GM18517 (cell line): ENCODE measurements at regions not wholly inside any gene's neighbourhood (a gene's known extent, or its start where the extent isn't known, plus 50 kb on each side); places are given as distances from the start of the nearest gene placed in this dataset.

Source experiments
- ATAC-seq: cut with Tn5 transposase; IDR thresholded peaks from one replicate; pipeline ENCODE4 v1.9.1; 2021; ENCODE audit warnings: mild to moderate bottlenecking, moderate library complexity; ENCODE audit not compliant: unreplicated experiment

DNA sequence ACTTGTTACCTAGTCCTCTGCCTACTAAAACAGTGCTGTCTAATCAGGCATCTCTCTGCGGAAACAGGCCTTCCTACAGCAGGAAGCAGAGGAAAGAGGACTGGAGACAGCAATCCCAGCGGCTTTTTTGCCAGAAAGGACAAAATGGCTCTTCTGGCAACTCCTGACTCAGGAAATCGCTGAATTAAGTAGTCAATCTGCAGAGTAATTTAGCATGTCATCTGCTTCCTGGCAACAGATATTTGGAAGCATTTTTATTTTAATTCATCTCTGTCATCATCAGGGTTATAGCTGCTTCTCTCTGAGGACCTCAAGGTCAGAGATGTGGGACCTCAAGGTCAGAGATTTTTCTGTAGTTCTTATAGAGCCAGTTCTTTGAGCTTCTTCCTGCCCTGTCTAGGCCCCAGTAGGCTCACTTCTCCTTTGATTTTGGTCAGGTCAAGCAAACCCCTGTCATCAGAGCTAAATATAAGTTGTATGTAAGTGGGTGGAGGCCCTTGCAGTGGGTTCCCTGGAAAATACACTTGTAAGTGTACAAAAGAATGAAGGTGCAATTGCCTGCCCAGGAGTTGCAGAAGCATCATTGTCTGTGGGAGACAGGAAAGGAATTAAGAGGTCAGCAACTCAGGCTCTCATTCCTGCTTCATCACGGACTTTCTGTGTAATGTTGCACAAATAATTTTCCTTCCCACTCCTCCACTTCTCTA, 229.4 kb downstream of the ALDH8A1 start:
- ATAC-seq: no peak

DNA sequence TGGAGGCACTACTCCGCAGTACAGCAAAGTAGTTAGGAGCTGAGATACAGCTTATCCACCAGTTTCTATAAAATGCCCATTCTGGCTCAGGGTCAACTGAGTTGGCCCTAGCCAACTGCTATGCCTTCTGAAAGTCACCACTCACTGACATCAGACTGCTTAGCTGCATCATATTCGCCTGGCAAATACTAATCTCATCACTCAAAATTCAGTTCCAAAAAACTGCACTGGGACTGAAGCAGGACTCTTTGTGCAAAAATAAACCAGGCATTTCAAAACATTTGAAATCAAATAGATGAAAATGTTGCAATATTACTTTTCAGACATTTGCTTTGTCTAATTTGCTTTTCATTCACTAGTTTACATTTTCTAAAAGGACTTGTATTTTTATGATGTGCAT, 230.0 kb downstream of the ALDH8A1 start:
- no peak for ATAC-seq

DNA sequence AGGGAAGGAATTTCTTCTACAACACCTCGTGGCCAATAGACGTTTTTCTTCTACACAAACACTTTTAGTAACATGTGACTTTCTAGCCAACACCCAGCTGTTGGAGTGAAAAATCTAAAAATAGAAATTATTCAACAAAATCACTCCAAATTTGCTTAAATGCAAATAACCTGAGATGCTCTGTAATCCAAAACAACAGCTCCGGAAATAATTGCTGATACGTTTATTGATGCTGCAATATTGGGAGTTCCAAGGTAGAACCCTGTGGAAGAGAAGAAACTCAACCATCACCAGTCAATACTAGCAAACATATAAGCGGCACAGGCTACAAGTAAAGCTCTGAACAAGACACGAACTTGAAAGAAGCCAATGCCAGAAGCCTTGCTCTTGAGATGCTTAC, 230.6 kb downstream of the ALDH8A1 start:
- no peak for ATAC-seq

DNA sequence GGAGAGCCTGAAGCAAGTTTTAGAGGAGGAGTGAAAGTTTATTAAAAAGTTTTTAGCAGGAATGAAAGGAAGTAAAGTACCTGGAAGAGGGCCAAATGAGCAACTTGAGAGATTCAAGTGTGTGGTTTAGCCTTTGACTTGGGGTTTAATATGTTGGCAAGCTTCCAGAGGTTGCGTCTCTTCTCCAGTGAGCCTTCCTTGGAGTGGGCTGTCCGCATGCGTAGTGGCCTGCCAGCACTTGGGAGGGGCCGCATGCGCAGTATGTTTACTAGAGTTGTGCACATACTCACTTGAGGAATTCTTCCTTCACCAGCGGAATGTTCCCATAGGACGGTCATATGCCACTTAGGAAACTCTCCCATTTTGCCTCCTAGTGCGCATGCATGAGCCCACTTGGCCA, 235.2 kb downstream of the ALDH8A1 start:
- no peak for ATAC-seq

DNA sequence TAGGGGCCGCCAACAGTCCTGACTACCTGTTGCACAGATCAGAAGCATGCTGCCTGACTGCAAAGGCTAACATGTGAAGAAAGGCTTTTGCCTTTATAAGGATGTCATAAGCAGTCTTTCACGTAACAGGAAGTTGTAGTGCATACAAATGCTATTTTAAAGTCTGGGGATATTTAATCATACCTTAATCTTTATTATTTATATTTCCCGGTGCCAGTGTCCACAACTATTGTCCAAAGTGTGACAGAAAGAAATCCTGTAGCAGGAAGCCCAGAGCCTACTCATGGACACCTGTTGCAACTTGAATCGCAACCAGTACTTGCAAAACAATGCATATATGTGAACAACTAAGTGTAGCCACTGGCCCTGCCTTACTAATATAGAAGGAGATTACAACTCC, 235.8 kb downstream of the ALDH8A1 start:
- ATAC-seq: no peak

DNA sequence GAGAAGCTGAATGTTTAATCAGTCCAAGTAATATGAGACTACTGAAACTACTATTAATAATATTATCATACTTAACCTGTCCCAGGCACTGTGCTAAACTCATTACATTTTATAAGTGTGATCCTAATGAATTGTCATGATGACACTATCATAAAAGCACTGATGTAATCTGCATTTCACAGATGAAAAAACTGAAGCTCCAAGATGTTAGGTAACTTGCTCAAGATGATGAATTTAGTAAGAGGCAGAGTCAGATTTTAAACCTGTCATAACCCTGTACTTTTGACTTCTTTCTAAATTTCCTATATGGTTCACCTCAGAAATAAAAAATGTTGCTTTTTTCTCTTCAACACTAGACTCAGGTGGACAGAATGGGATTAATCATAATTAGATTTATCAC, 237.6 kb downstream of the ALDH8A1 start:
- no peak for ATAC-seq

DNA sequence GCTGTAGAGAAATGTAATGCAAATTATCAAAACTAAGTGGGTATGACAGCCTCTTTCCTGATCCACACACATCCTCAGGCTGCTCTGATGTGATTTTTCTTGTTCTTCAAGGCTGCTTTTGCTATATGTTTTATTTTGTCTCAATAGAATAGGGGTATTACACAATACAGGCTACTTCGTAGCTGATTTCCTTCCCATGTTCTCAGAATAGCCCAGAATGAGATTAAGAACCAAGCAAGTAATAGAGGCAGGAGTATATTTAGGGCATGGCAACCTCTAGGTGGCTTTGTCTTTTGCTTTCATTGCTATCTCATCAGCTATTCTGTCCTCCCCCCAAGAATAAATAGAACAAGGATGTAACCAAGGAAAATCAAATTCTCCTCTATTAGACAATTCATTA, 241.8 kb downstream of the ALDH8A1 start:
- ATAC-seq: no peak

DNA sequence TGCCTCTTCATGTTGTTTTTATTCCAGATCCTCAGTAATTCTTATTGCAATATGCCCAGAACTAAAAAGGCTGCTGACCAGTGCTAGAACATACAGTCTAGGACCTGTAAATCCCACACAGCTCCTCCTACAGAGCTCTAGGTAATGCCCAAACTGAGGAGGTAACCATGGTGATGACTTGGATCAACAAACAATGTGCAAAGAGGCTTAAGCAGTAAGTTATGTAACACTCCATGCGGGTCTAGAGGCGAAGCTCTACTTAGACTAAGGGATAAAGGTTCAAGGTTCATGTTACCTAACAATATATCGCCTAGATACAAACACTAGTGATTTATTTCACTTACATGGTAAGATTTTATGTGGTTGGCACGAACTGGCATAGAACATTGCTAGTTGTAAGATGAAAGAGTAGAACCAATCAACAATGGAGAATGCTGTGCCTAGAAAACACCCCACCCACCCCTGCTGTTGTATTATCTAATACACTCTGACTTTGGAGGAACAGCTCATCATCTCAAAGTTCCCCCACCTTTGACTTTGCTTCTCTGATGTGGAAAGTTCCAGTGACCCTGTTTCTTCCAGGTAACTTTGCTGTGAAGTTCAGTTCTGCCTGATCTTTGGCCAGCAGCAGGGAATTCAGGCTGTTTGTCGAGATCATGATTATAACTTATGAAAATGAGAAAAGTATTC, 242.4 kb downstream of the ALDH8A1 start:
- no peak for ATAC-seq

DNA sequence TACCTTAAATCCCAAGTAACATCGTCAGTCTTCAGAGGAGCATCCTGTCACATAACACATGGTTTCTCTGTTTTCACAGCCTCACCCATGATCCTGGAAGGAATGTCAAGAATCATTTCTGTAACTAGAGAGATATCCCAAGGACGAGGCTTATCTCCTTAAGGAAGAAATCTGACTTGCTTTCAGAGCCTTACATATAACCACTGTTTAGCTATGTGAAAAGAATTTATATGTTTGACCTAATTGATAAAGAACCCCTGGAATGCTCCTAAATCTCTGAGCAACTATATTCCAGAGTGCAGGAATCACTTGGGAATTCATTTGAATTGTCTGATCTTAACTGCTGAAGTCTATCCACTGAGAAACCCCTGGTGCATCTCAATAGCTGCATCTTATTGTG, 243.1 kb downstream of the ALDH8A1 start:
- ATAC-seq: no peak

DNA sequence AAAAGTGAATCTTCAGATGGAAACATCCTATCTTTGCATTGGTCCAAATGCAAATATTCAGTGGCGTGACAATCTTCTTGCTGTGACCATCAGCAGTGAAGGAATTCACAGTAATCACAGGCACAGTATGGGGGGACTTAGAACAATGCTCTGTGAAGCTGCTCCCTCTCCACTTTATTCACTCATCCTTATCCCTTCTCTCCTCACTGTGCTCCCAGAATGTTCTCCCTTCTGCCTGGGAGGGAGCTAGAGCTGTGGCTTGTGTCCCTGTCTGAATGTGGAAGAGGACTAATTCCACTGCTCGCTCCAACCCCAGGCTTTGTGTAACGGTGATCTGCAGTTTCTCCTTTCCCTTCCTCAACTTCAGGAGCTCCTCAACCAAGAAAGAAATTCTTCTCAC, 243.7 kb downstream of the ALDH8A1 start:
- no peak for ATAC-seq

DNA sequence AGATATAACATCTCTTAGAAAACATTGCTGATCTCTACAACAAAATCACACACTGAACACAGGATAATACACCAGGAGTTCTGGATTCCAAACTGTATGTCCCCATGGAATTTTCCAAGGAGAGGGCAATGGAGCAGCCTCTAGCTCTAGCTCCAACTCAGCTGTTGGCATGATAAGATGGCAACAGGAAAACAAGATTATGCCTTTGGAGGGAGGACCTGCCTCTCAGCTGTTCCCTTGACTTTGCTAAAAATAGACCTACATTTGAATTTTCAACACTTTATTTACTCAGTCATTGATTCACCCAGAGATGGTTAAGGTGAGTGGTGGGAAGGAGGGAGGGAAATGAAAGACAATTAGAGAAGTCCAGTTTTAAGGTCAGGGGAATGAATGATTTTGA, 246.7 kb downstream of the ALDH8A1 start:
- ATAC-seq: no peak

DNA sequence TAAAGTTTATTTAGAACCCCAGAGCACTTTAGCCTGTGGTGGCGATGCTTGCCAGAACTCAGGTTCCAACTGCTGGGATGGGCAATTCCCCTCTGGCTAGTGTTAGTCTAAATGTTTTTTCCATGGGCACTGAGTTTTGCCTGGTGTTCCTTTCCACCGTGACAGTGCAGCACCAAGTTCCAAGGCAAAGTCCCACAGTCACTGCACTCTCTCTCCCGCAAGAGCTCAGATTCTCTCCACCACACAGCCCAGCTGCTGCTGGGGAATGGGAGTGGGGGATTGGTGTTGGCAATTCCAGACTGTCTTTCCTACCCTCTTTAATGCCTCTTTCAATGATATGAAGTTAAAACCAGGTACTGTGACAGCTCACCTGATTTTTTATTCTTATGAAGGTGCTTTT, 247.6 kb downstream of the ALDH8A1 start:
- ATAC-seq: no peak

DNA sequence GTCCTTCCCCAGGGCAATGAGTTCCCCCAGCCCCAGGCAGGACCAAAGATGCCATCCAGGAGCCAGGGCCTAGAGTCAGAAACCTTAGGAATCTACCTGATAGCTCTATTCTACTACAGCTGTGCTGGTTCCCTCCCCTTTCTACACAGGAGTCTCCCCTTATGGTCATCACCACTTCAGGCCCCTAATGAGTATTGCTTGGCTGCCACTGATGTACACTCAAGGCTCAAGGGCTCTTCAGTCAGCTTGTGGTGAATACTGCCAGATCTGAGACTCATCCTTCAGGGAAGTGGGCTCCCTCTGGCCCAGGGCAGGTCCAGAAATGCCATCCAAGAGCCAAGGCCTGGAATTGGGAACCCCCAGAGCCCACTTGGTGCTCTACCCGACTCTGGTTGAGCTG, 248.6 kb downstream of the ALDH8A1 start:
- no peak for ATAC-seq

DNA sequence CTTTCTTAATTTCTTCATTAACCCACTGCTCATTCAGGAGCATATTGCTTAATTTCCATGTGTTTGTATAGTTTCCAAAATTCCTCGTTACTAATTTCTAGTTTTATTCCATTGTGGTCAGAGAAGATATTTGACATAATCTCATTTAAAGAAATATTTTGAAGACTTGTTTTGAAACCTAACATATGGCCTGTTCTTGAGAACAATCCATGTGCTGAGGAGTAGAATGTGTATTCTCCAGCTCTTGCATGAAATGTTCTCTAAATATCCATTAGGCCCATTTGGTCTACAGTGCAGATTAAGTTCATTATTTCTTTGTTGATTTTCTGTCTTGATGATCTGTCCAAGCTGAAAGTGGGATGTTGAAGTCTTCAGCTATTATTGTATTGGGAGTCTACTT, 251.7 kb downstream of the ALDH8A1 start:
- no peak for ATAC-seq

DNA sequence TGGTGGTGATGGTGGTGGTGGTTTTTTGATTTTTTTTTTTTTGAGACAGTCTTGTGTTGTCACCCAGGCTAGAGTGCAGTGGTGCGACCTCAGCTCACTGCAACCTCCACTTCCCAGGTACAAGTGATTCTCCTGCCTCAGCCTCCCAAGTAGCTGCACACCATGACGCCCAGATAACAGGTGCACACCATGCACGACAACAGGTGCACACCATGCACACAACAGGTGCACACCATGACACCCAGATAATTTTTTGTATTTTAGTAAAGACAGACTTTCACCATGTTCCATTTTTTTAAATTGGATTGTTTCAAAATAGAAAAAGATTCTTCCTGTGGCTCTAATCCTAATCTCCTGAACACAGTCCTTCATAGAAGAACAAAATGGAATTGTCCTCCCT, 257.9 kb downstream of the ALDH8A1 start:
- no peak for ATAC-seq

DNA sequence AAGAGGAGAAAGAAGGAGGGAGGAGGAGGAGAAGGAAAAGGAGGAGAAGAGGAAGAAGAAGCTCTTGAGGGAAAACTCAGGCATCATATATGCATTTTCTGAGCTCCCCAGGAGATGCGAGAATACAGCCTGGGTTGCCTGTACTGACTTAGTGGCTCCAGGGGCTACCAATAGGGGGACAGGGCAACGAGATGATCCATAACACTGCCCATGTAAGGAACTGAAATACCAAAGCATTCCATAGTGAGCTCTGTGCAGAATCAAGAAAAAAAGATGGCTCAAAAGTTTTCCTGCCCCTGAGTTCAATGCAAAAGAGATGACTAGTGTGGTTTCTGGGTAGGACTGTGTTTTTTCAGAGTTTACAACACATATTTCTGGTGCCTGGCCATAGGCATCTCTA, 258.7 kb downstream of the ALDH8A1 start:
- ATAC-seq: no peak

DNA sequence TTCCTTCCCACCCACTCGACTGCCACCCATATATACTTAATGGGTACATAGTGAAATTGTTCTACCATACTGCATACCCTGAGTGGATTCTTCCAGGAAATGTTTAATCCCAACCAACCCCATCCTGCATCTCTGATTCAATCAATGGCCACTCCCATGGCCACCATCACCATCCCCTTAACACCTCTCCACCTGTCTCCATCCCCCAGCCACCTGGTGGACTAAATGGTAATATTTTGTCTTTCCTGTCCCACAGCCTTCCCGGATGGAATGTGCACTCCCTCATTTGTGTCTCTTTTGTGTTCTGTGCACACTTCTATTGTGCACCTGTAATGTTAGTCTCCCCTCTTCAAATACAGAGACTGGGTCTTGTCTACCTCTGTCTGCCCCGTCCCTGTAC, 259.9 kb downstream of the ALDH8A1 start:
- ATAC-seq: no peak

DNA sequence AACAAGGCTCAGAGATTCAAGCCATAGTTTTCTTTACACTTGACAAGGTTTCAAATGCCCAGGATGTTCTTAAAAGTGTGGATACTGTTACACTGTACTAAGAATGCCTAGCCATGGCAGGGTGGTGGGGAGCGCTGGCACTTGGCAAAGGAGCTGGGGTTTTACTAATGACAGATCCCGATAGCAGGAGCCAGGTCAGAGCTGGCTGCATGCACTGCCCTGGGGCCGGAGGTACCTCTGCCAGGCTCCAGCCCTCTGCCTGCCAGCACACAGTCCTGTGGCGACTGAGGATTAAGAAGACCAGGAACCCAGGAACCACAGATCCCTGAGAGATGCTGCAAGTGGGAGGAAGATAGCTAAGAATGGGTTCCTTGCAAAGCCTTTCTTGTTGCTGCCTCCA, 260.3 kb downstream of the ALDH8A1 start:
- no peak for ATAC-seq

DNA sequence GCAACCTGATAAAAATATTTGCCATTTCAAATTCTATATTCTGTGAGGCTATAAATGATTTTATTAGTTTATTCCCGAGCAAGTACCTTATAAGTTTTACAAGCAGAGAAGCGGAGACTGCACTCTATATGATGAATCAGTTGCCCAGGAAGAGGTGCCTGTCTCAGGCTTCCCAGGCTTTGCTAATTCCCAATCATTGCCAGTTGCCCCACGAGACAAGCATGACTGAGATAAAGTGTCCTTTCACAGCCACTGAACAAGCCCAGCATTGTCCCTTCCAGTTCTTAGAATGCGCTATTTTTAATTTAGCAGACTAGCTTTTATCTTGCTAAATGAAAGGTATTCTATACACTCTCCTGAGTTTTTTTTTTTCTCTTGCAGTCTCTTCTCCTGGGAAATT, 260.7 kb downstream of the ALDH8A1 start:
- no peak for ATAC-seq

DNA sequence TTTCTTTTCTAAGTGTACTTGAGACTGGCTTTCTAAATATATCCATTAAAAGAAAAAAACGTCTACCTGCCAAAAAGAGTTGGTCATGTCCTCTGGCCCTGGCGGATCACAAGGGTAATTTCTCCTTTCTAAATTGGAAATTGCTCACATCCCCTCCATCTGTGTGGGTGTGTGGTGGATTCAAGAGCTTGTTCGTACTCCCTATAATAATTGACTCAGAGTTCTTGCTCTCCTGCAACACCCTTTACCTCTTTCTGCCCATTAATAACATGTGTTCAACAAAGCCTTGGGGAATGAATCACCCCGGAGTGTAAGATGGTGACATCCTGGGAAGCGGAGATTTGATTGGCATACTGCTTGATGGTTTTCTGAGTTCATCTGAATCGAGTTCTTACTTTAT, 263.8 kb downstream of the ALDH8A1 start:
- no peak for ATAC-seq

DNA sequence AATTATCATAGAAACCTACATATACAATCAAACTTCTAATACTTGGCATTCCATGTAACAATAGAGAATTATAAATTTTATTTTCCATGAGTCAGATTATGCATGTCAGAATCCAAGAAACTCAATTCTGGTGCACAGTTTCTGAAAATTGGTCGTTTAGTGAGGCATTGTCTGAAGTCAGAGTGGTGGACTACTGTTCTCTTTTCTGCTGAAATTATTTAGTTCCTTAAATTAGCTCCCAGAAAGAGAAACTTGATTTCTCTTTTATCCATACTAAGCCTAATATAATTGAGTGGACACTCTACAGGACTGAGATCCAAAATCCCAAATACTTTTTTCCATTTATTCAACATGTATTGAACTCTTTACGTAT, 265.5 kb downstream of the ALDH8A1 start:
- ATAC-seq: no peak

DNA sequence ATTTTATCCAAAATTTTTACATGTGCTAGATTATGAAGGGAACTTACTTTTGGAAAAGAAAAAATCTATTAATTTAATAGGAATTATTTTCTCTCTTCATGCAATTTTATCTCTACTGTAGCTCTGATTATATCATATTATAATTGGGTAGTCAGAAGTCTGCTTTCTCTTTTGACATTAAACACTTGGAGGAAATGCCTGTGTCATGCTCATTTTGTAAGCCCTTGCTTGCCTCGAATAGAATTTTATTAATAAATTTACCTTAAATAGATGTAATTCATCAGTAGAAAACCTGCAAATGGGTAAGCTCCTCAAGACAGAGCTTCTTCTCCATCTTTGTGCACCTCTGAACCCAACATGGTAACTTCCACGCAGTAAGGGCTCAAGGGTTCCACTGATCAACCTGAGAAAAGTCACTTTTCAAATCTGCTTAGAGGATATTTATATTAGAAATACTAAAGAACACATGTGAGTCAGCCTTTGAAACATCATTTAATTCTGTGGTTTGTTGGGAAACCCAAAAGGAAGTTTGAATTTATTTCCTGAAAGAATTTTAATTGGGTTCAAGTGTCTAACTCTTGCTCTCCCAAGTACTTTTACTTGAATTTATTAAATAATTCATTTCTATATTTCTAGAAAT, 266.0 kb downstream of the ALDH8A1 start:
- no peak for ATAC-seq
